Omental fat pad (tissue), 3 donors: ENCODE measurements at regions not wholly inside any gene's neighbourhood (a gene's known extent, or its start where the extent isn't known, plus 50 kb on each side); places are given as distances from the start of the nearest gene placed in this dataset.

ENCODE experiments used
- ATAC-seq: fragments of 150-250 bp; one replicate; pipeline ENCODE4 v1.9.1; 2016; ENCODE audit warnings: mild to moderate bottlenecking, moderate library complexity; ENCODE audit not compliant: low FRiP score
- DNase-seq: peaks from one replicate; pipeline ENCODE4 v3.0.0-alpha.2; 2019; ENCODE audit warnings: low spot score
- CTCF ChIP-seq, 3 donors: fragments of 450-650 bp; IDR thresholded peaks; one replicate each; pipeline ENCODE4 v1.5.1; 2016 to 2017; ENCODE audit warnings: antibody characterized with exemption in 3 of 3, mild to moderate bottlenecking in 3 of 3, moderate library complexity in 2 of 3

GRCh38 chr11:10982704-10983510 lies 125.1 kb upstream of the ZBED5 start:
- DNase-seq = no peak
- TF ChIP-seq CTCF (IDR thresholded peaks at IDR 0.05) = no peak
- no peak for ATAC-seq

GRCh38 chr11:10979529-10979928 lies 121.7 kb upstream of the ZBED5 start:
- TF ChIP-seq CTCF (IDR thresholded peaks at IDR 0.05) = no peak
- DNase-seq (no peak), ATAC-seq (no peak)

- no peak for TF ChIP-seq CTCF (IDR thresholded peaks at IDR 0.05)
- DNase-seq (no peak), ATAC-seq (no peak)
Measured at GRCh38 chr11:10978198-10978597, 120.3 kb upstream of the ZBED5 start.

GRCh38 chr11:10975287-10975721 lies 117.5 kb upstream of the ZBED5 start:
- no peak for TF ChIP-seq CTCF (IDR thresholded peaks at IDR 0.05)
- ATAC-seq = no peak

GRCh38 chr11:10973416-10973815 lies 115.6 kb upstream of the ZBED5 start:
- no peak for TF ChIP-seq CTCF (IDR thresholded peaks at IDR 0.05)
- no peak for ATAC-seq
- no peak for DNase-seq

More at GRCh38 chr11:10975287-10975721, 117.5 kb upstream of the ZBED5 start:
- no peak for DNase-seq

GRCh38 chr11:10970926-10971325 lies 113.1 kb upstream of the ZBED5 start:
- DNase-seq (no peak), ATAC-seq (no peak)

More at GRCh38 chr11:10970926-10971325, 113.1 kb upstream of the ZBED5 start:
- no peak for TF ChIP-seq CTCF (IDR thresholded peaks at IDR 0.05)
